Mesenchymal stem cell (in vitro differentiated cells and primary cell): ENCODE measurements at regions not wholly inside any gene's neighbourhood (a gene's known extent, or its start where the extent isn't known, plus 50 kb on each side); places are given as distances from the start of the nearest gene placed in this dataset.
"Not testable (repeated sequence)": the region's sequence is repeated elsewhere in the genome, so short reads cannot be mapped to it uniquely, and the experiment has no call there.

Experiments
- DNase-seq: peaks from one replicate; pipeline ENCODE4 v3.0.0-alpha.2; 2013
- H2AFZ ChIP-seq: one replicate; pipeline ENCODE4 v1.6.1; 2013; ENCODE audit warnings: low read depth, mild to moderate bottlenecking, control low read depth, inconsistent platforms, low read length, moderate library complexity
- H2AK5ac ChIP-seq: 2 replicates; pipeline ENCODE4 v1.6.1; 2013; ENCODE audit warnings: low read length, moderate library complexity, mild to moderate bottlenecking, inconsistent platforms; ENCODE audit not compliant: severe bottlenecking
- H2BK120ac ChIP-seq: one replicate; pipeline ENCODE4 v1.6.1; 2013; ENCODE audit warnings: low read depth, mild to moderate bottlenecking, inconsistent platforms, low read length, moderate library complexity
- H2BK12ac ChIP-seq, 2 experiments: one replicate each; pipeline ENCODE4 v1.6.1; 2013; ENCODE audit warnings: inconsistent platforms in 2 of 2, low read length in 2 of 2, mild to moderate bottlenecking in 2 of 2, moderate library complexity in 2 of 2, control low read depth in 1 of 2
- H2BK15ac ChIP-seq: one replicate; pipeline ENCODE4 v1.6.1; 2013; ENCODE audit warnings: mild to moderate bottlenecking, low read depth, inconsistent platforms; ENCODE audit not compliant: poor library complexity, severe bottlenecking
- H2BK5ac ChIP-seq: 2 replicates; pipeline ENCODE4 v1.6.1; 2013; ENCODE audit warnings: low read depth, mild to moderate bottlenecking, low read length, control low read depth, inconsistent platforms; ENCODE audit not compliant: poor library complexity, severe bottlenecking
- H3K14ac ChIP-seq, 2 experiments: one replicate each; pipeline ENCODE4 v1.6.1; 2013; ENCODE audit warnings: inconsistent platforms in 2 of 2, low read length in 2 of 2, control low read depth in 1 of 2, mild to moderate bottlenecking in 1 of 2, moderate library complexity in 1 of 2
- H3K18ac ChIP-seq, 2 experiments: one replicate each; pipeline ENCODE4 v1.6.1; 2013; ENCODE audit warnings: inconsistent platforms in 2 of 2, low read length in 2 of 2, control low read depth in 1 of 2, low read depth in 1 of 2, mild to moderate bottlenecking in 1 of 2
- H3K23ac ChIP-seq, 2 experiments: one replicate each; pipeline ENCODE4 v1.6.1; 2013; ENCODE audit warnings: inconsistent platforms in 2 of 2, low read length in 2 of 2, mild to moderate bottlenecking in 2 of 2, moderate library complexity in 2 of 2, control low read depth in 1 of 2
- H3K27ac ChIP-seq: 2 replicates; pipeline ENCODE4 v1.5.1; 2013; ENCODE audit warnings: mild to moderate bottlenecking, moderate library complexity, low read length, control low read depth, inconsistent platforms; ENCODE audit not compliant: poor library complexity, severe bottlenecking
- H3K27me3 ChIP-seq, 2 experiments: 2 replicates each; pipeline versions ENCODE4 v1.6.1 to v1.7.0; 2013; ENCODE audit warnings: low read length in 2 of 2, mild to moderate bottlenecking in 2 of 2, moderate library complexity in 2 of 2, control low read depth in 1 of 2, inconsistent platforms in 1 of 2; ENCODE audit not compliant: control insufficient read depth in 1 of 2, insufficient read depth in 1 of 2
- H3K36me3 ChIP-seq, 2 experiments: 2 replicates each; pipeline versions ENCODE4 v1.6.1 to v1.7.0; 2013; ENCODE audit warnings: low read length in 2 of 2, control low read depth in 1 of 2, inconsistent platforms in 1 of 2, low read depth in 1 of 2, mild to moderate bottlenecking in 1 of 2; ENCODE audit not compliant: insufficient read depth in 2 of 2, control insufficient read depth in 1 of 2
- H3K4ac ChIP-seq, 2 experiments: one replicate each; pipeline ENCODE4 v1.6.1; 2013; ENCODE audit warnings: inconsistent platforms in 2 of 2, low read length in 2 of 2, mild to moderate bottlenecking in 2 of 2, moderate library complexity in 2 of 2, control low read depth in 1 of 2, low read depth in 1 of 2
- H3K4me1 ChIP-seq: 2 replicates; pipeline ENCODE4 v1.6.1; 2013; ENCODE audit warnings: low read depth, low read length, control low read depth; ENCODE audit not compliant: control insufficient read depth, insufficient read depth
- H3K4me2 ChIP-seq: 2 replicates; pipeline ENCODE4 v1.6.1; 2013; ENCODE audit warnings: low read length, mild to moderate bottlenecking, inconsistent platforms; ENCODE audit not compliant: poor library complexity, severe bottlenecking
- H3K4me3 ChIP-seq, 2 experiments: 2 replicates each; pipeline versions ENCODE4 v1.5.1 to v1.7.0; 2013; ENCODE audit warnings: low read length in 2 of 2, mild to moderate bottlenecking in 2 of 2, control low read depth in 1 of 2, low read depth in 1 of 2; ENCODE audit not compliant: insufficient read depth in 1 of 2
- H3K79me1 ChIP-seq: replicated peaks from 2 replicates; pipeline ENCODE4 v1.6.1; 2013; ENCODE audit warnings: mild to moderate bottlenecking, control low read depth, low read length, inconsistent platforms; ENCODE audit not compliant: poor library complexity, severe bottlenecking
- H3K9ac ChIP-seq: 2 replicates; pipeline ENCODE4 v1.7.0; 2013; ENCODE audit warnings: mild to moderate bottlenecking, low read length, moderate library complexity
- H3K9me3 ChIP-seq: 2 replicates; pipeline ENCODE4 v1.7.0; 2013; ENCODE audit warnings: mild to moderate bottlenecking, low read length; ENCODE audit not compliant: control insufficient read depth
- H4K8ac ChIP-seq: one replicate; pipeline ENCODE4 v1.6.1; 2013; ENCODE audit warnings: inconsistent platforms, mild to moderate bottlenecking, low read length, moderate library complexity
- H4K91ac ChIP-seq: one replicate; pipeline ENCODE4 v1.6.1; 2013; ENCODE audit warnings: mild to moderate bottlenecking, low read length, inconsistent platforms
- WGBS: methylation state at CpG from one replicate; pipeline ENCODE4 v1.1.7; 2013; ENCODE audit warnings: mixed read lengths; 5-methylcytosine and 5-hydroxymethylcytosine counted together

GRCh38 chr16:34062620-34063253 is 603.3 kb downstream of the TP53TG3F start:
- H2BK15ac ChIP-seq, H3K4ac ChIP-seq, H3K79me1 ChIP-seq, H2BK5ac ChIP-seq, DNase-seq, H3K9ac ChIP-seq, H3K14ac ChIP-seq, H2AK5ac ChIP-seq, H3K4me3 ChIP-seq, H3K4me2 ChIP-seq, H2BK12ac ChIP-seq, H2BK120ac ChIP-seq, H3K36me3 ChIP-seq, H3K18ac ChIP-seq, H4K8ac ChIP-seq, H2AFZ ChIP-seq, H3K4me1 ChIP-seq, H3K27ac ChIP-seq, H3K27me3 ChIP-seq, H3K23ac ChIP-seq, H4K91ac ChIP-seq: not testable (repeated sequence)
- WGBS, result 53% methylated on average over 4 of the region's 4 CpGs
- H3K9me3 ChIP-seq, result peaks cover 44% of the 10 kb centered on the region

DNA sequence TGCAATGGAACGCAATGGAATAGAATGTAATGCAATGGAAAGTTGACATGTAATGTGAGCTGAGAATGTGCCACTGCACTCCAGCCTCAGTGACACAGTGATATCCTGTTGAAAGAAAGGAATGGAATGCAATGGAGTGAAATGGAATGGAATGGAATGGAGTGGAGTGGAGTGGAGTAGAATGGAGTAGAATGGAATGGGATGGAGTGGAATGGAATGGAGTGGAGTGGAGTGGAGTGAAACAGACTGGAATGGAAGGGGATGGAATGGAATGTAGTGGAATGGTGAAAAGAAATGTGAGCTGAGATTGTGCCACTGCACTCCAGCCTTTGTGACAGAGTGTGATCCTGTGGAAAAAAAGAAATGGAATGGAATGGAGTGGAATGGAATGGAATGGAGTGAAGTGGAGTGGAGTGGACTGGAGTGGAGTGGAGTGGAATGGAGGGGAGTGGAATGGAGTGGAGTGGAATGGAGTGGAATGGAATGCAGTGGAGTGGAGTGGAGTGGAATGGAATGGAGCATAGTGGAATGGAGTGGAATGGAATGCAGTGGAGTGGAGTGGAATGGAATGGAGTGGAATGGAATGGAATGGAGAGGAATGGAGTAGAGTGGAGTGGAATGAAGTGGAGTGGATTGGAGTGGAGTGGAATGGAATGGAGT is 604.2 kb downstream of the TP53TG3F start:
- H3K27me3 ChIP-seq, H3K4me2 ChIP-seq, H4K8ac ChIP-seq, DNase-seq, H2AK5ac ChIP-seq, H2BK5ac ChIP-seq, H3K23ac ChIP-seq, H3K4ac ChIP-seq, H4K91ac ChIP-seq, H3K27ac ChIP-seq, H3K4me3 ChIP-seq, H2BK12ac ChIP-seq, H3K36me3 ChIP-seq, H3K14ac ChIP-seq, H2BK15ac ChIP-seq, H3K4me1 ChIP-seq, H3K18ac ChIP-seq, H2AFZ ChIP-seq, H2BK120ac ChIP-seq, H3K79me1 ChIP-seq, H3K9ac ChIP-seq: not testable (repeated sequence)
- H3K9me3 ChIP-seq, result peaks cover 48% of the 10 kb centered on the region
- 69% methylated on average over 1 of the region's 1 CpG for WGBS

- H2AK5ac ChIP-seq, H2BK120ac ChIP-seq, H3K14ac ChIP-seq, H3K27ac ChIP-seq, H3K18ac ChIP-seq, H3K4me1 ChIP-seq, DNase-seq, H3K79me1 ChIP-seq, H3K4ac ChIP-seq, H3K27me3 ChIP-seq, H4K91ac ChIP-seq, H2BK5ac ChIP-seq, H3K4me3 ChIP-seq, H3K9ac ChIP-seq, H2BK12ac ChIP-seq, H2AFZ ChIP-seq, H2BK15ac ChIP-seq, H4K8ac ChIP-seq, H3K36me3 ChIP-seq, H3K23ac ChIP-seq, H3K4me2 ChIP-seq: not testable (repeated sequence)
- H3K9me3 ChIP-seq, result peaks cover 57% of the 10 kb centered on the region
- WGBS, result 39% methylated on average over 2 of the region's 2 CpGs
Observed at GRCh38 chr16:34064602-34065001, 605.2 kb downstream of the TP53TG3F start.

DNA sequence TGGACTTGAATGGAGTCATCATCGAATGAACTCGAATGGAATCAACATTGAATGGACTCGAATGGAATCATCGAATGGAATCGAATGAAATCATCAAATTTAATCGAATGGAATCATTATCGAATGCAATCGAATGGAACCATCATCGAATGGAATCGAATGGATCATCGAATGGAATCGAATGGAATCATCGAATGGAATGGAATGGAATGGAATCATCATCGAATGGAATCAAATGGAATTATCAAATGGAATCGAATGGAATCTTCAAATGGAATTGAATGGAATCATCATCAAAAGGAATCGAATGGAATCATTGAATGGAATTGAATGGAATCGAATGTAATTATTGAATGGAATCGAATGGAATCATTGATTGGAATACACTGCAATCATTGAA is 610.3 kb downstream of the TP53TG3F start:
- H2BK5ac ChIP-seq, H3K4ac ChIP-seq, H3K23ac ChIP-seq, H3K4me3 ChIP-seq, H4K8ac ChIP-seq, H3K14ac ChIP-seq, H3K36me3 ChIP-seq, H3K27me3 ChIP-seq, H2AK5ac ChIP-seq, H2AFZ ChIP-seq, H3K4me1 ChIP-seq, DNase-seq, H4K91ac ChIP-seq, H2BK15ac ChIP-seq, H3K9ac ChIP-seq, H3K4me2 ChIP-seq, H3K18ac ChIP-seq, H3K79me1 ChIP-seq, H3K27ac ChIP-seq, H2BK120ac ChIP-seq, H2BK12ac ChIP-seq: not testable (repeated sequence)
- WGBS, result 85% methylated on average over 18 of the region's 18 CpGs
- H3K9me3 ChIP-seq, result peaks cover 44% of the 10 kb centered on the region
